PFSK-1 (cell line): ENCODE measurements at regions not wholly inside any gene's neighbourhood (a gene's known extent, or its start where the extent isn't known, plus 50 kb on each side); places are given as distances from the start of the nearest gene placed in this dataset.

Experiments
- FOXP2 ChIP-seq: optimal IDR thresholded peaks from 2 replicates; pipeline ENCODE3; 2011; ENCODE audit warnings: borderline replicate concordance, control low read depth, inconsistent platforms; ENCODE audit not compliant: insufficient read depth; ENCODE audit errors: extremely low read length, extremely low read depth
- POLR2AphosphoS5 ChIP-seq: IDR thresholded peaks from 2 replicates; pipeline ENCODE4 v1.6.1; 2012; ENCODE audit warnings: low read depth, mild to moderate bottlenecking, control low read depth, low read length, moderate library complexity
- REST ChIP-seq, 2 experiments: IDR thresholded peaks; 2 replicates each; pipeline versions ENCODE4 v1.6.1 to v1.8.0; 2011 to 2012; ENCODE audit warnings: low read depth in 2 of 2, low read length in 2 of 2, control low read depth in 1 of 2, inconsistent platforms in 1 of 2, mild to moderate bottlenecking in 1 of 2, moderate library complexity in 1 of 2; ENCODE audit not compliant: insufficient read depth in 1 of 2
- SIN3A ChIP-seq: IDR thresholded peaks from 2 replicates; pipeline ENCODE4 v1.6.1; 2012; ENCODE audit warnings: mild to moderate bottlenecking, low read length, moderate library complexity, borderline replicate concordance; ENCODE audit not compliant: insufficient read depth
- TAF1 ChIP-seq: IDR thresholded peaks from 2 replicates; pipeline ENCODE4 v1.6.1; 2012; ENCODE audit warnings: low read length, control low read depth, borderline replicate concordance; ENCODE audit not compliant: insufficient read depth

- TF ChIP-seq SIN3A (no peak), TAF1 (no peak), FOXP2 (no peak), REST (IDR thresholded peaks at IDR 0.05; ENCODE audit: insufficient read depth in 1 of 2, low read depth in 2 of 2, low read length in 2 of 2) (no peak), POLR2AphosphoS5 (no peak)
Observed at GRCh38 chrX:150282953-150283352, 80.2 kb upstream of the MAMLD1 start.

- TF ChIP-seq TAF1 (no peak), FOXP2 (no peak), REST (IDR thresholded peaks at IDR 0.05; ENCODE audit: insufficient read depth in 1 of 2, low read depth in 2 of 2, low read length in 2 of 2) (no peak), SIN3A (no peak), POLR2AphosphoS5 (no peak)
Observed at GRCh38 chrX:150291014-150291413, 72.1 kb upstream of the MAMLD1 start.

- no peak for TF ChIP-seq TAF1
- TF ChIP-seq POLR2AphosphoS5 = no peak
- TF ChIP-seq REST (IDR thresholded peaks at IDR 0.05; ENCODE audit: insufficient read depth in 1 of 2, low read depth in 2 of 2, low read length in 2 of 2) = no peak
- TF ChIP-seq SIN3A = no peak
- no peak for TF ChIP-seq FOXP2
Observed at GRCh38 chrX:150293311-150294013, 69.7 kb upstream of the MAMLD1 start.

- no peak for TF ChIP-seq POLR2AphosphoS5
- TF ChIP-seq REST (IDR thresholded peaks at IDR 0.05; ENCODE audit: insufficient read depth in 1 of 2, low read depth in 2 of 2, low read length in 2 of 2) = no peak
- TF ChIP-seq FOXP2 = no peak
- no peak for TF ChIP-seq SIN3A
- no peak for TF ChIP-seq TAF1
Observed at GRCh38 chrX:150298841-150299551, 64.1 kb upstream of the MAMLD1 start.
